Fibroblast of villous mesenchyme (primary cell): ENCODE measurements at regions not wholly inside any gene's neighbourhood (a gene's known extent, or its start where the extent isn't known, plus 50 kb on each side); places are given as distances from the start of the nearest gene placed in this dataset.

Source experiments
- DNase-seq: peaks from one replicate; pipeline ENCODE4 v3.0.0-alpha.2; 2010; ENCODE audit warnings: low read depth
- H3K4me3 ChIP-seq: 2 replicates; pipeline ENCODE4 v1.5.1; 2011; ENCODE audit warnings: low read depth, mild to moderate bottlenecking, low read length
- CTCF ChIP-seq: IDR thresholded peaks from 2 replicates; pipeline ENCODE4 v1.5.1; 2012; ENCODE audit warnings: low read depth, mild to moderate bottlenecking, low read length; ENCODE audit not compliant: insufficient read depth

GRCh38 chr4:11529625-11530201, 101.0 kb upstream of the HS3ST1 start:
- peak; percentile 85 for DNase-seq
- no peak overlapping the region for H3K4me3 ChIP-seq
- no peak for TF ChIP-seq CTCF

GRCh38 chr4:11525085-11525484, 96.4 kb upstream of the HS3ST1 start:
- no peak overlapping the region for H3K4me3 ChIP-seq
- TF ChIP-seq CTCF = no peak
- no peak for DNase-seq

GRCh38 chr4:11518754-11519153, 90.1 kb upstream of the HS3ST1 start:
- no peak overlapping the region for H3K4me3 ChIP-seq
- no peak for TF ChIP-seq CTCF
- DNase-seq = no peak

GRCh38 chr4:11514779-11515419, 86.2 kb upstream of the HS3ST1 start:
- DNase-seq = no peak
- TF ChIP-seq CTCF = no peak
- H3K4me3 ChIP-seq = no peak overlapping the region

GRCh38 chr4:11514003-11514402, 85.3 kb upstream of the HS3ST1 start:
- no peak overlapping the region for H3K4me3 ChIP-seq
- DNase-seq = peak; percentile 82
- TF ChIP-seq CTCF = no peak

- no peak for TF ChIP-seq CTCF
- DNase-seq = no peak
- no peak overlapping the region for H3K4me3 ChIP-seq
Measured at GRCh38 chr4:11512871-11513270, 84.2 kb upstream of the HS3ST1 start.

GRCh38 chr4:11511321-11511720, 82.6 kb upstream of the HS3ST1 start:
- no peak for TF ChIP-seq CTCF
- peak; percentile 62 for DNase-seq
- H3K4me3 ChIP-seq = no peak overlapping the region
